Uterus (tissue), 2 donors: ENCODE measurements at regions not wholly inside any gene's neighbourhood (a gene's known extent, or its start where the extent isn't known, plus 50 kb on each side); places are given as distances from the start of the nearest gene placed in this dataset.

Experiments used
- CTCF ChIP-seq, 4 experiments: fragments of 200-600 bp in 2 of 4; fragments of 450-650 bp in 2 of 4; sonication (generic) in 2 of 4; IDR thresholded peaks; one replicate each; pipeline ENCODE4 v1.5.1; 2016 to 2019; ENCODE audit warnings: antibody characterized with exemption in 4 of 4, mild to moderate bottlenecking in 2 of 4, moderate library complexity in 1 of 4
- POLR2A ChIP-seq, 2 donors: fragments of 450-650 bp; IDR thresholded peaks; one replicate each; pipeline ENCODE4 v1.6.1; 2016; ENCODE audit warnings: antibody characterized with exemption in 2 of 2, mild to moderate bottlenecking in 1 of 2, moderate library complexity in 1 of 2

- no peak for TF ChIP-seq CTCF (IDR thresholded peaks at IDR 0.05)
- TF ChIP-seq POLR2A (IDR thresholded peaks at IDR 0.05), result no peak
Observed at GRCh38 chr3:162200836-162201235, 704.2 kb downstream of the OTOL1 start.
